Natural killer cell (primary cell): ENCODE measurements at regions not wholly inside any gene's neighbourhood (a gene's known extent, or its start where the extent isn't known, plus 50 kb on each side); places are given as distances from the start of the nearest gene placed in this dataset.
A peak's percentile ranks its signal among the peaks of the same experiment; 100 is the strongest.

Source experiments
- ATAC-seq, 3 donors: fragments of 150-1000 bp in 2 of 3; fragments of 200-7000 bp in 1 of 3; cut with Tn5 transposase; 1 replicate in 1 of 3; 2 replicates in 2 of 3; pipeline ENCODE4 v1.10.0; 2021; ENCODE audit warnings: mild to moderate bottlenecking in 2 of 3, moderate library complexity in 2 of 3
- DNase-seq, 2 donors: peaks; one replicate each; pipeline versions ENCODE4 v3.0.0 to v3.0.0-alpha.2; 2013 to 2021; ENCODE audit warnings: mixed read lengths in 1 of 2
- H3K27ac ChIP-seq: one replicate; pipeline ENCODE4 v1.5.1; 2013; ENCODE audit warnings: mild to moderate bottlenecking, low read length
- H3K27me3 ChIP-seq: one replicate; pipeline ENCODE4 v1.6.1; 2013; ENCODE audit warnings: low read length; ENCODE audit not compliant: control insufficient read depth, insufficient read depth
- H3K36me3 ChIP-seq: one replicate; pipeline ENCODE4 v1.6.1; 2013; ENCODE audit warnings: low read length; ENCODE audit not compliant: control insufficient read depth, insufficient read depth
- H3K4me1 ChIP-seq: one replicate; pipeline ENCODE4 v1.6.1; 2013; ENCODE audit warnings: low read length; ENCODE audit not compliant: control insufficient read depth, insufficient read depth
- H3K4me3 ChIP-seq: one replicate; pipeline ENCODE4 v1.5.1; 2013; ENCODE audit warnings: low read length
- H3K9me3 ChIP-seq: one replicate; pipeline ENCODE4 v1.6.1; 2013; ENCODE audit warnings: low read length; ENCODE audit not compliant: control insufficient read depth, insufficient read depth
- H3K27ac Mint-ChIP-seq, 2 donors: one replicate each; pipeline ENCODE4 v1.8.0; 2022; ENCODE audit warnings: mild to moderate bottlenecking in 2 of 2, mixed read lengths in 2 of 2, moderate library complexity in 1 of 2
- H3K27me3 Mint-ChIP-seq, 2 donors: one replicate each; pipeline ENCODE4 v1.8.0; 2022; ENCODE audit warnings: low read depth in 2 of 2, mixed read lengths in 2 of 2
- H3K36me3 Mint-ChIP-seq: one replicate; pipeline ENCODE4 v1.8.0; 2022; ENCODE audit warnings: mixed read lengths
- H3K4me1 Mint-ChIP-seq, 2 donors: one replicate each; pipeline ENCODE4 v1.8.0; 2022; ENCODE audit warnings: mixed read lengths in 2 of 2
- H3K4me3 Mint-ChIP-seq: one replicate; pipeline ENCODE4 v1.8.0; 2022; ENCODE audit warnings: mild to moderate bottlenecking, moderate library complexity, mixed read lengths
- H3K9me3 Mint-ChIP-seq, 2 donors: one replicate each; pipeline ENCODE4 v1.8.0; 2022; ENCODE audit warnings: mixed read lengths in 2 of 2
- WGBS: methylation state at CpG from one replicate; pipeline ENCODE4 v1.1.7; 2013; ENCODE audit warnings: missing lambda C conversion rate; ENCODE audit not compliant: insufficient coverage; 5-methylcytosine and 5-hydroxymethylcytosine counted together
- intact Hi-C: fragments of 100-400 bp; cut with micrococcal nuclease; formaldehyde crosslinking; loops from one replicate; pipeline ENCODE4 v1.14.2; 2022
- TF ChIP-seq, protein P1 (sequence below): fragments of 200-600 bp; IDR thresholded peaks from one replicate; pipeline ENCODE4 v1.8.0; 2022; ENCODE audit warnings: antibody characterized with exemption

DNA sequence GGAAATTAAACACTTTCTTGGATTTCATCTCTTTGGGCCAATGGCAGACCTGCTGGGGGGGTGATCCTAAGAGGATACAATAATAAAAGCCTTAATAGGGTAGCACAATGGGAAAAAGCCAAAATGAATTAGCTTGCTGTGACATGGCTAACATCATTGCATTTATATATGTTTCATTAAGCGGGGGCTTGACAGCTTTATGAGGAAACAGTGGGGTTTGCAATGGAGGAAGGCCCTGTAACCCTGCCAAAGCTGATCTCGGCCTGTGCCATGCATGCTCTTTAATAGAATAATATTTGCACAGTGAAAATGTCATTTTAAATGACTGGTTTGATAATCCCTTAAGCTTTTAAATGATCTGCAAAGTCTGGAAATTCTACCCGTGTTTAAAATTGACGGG lies 291.5 kb downstream of the SLC4A3 start:
- Histone ChIP-seq H3K36me3 (no peaks in the 10 kb centered on the region), H3K4me3 (no peak overlapping the region), H3K27me3 (no peaks in the 10 kb centered on the region), H3K4me1 (no peaks in the 10 kb centered on the region), H3K27ac (no peak overlapping the region), H3K9me3 (no peaks in the 10 kb centered on the region)
- TF ChIP-seq, protein P1, sequence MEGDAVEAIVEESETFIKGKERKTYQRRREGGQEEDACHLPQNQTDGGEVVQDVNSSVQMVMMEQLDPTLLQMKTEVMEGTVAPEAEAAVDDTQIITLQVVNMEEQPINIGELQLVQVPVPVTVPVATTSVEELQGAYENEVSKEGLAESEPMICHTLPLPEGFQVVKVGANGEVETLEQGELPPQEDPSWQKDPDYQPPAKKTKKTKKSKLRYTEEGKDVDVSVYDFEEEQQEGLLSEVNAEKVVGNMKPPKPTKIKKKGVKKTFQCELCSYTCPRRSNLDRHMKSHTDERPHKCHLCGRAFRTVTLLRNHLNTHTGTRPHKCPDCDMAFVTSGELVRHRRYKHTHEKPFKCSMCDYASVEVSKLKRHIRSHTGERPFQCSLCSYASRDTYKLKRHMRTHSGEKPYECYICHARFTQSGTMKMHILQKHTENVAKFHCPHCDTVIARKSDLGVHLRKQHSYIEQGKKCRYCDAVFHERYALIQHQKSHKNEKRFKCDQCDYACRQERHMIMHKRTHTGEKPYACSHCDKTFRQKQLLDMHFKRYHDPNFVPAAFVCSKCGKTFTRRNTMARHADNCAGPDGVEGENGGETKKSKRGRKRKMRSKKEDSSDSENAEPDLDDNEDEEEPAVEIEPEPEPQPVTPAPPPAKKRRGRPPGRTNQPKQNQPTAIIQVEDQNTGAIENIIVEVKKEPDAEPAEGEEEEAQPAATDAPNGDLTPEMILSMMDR = no peak
- DNase-seq (no peak), ATAC-seq (no peak)
- intact Hi-C loops = no loop called here
- Mint-ChIP-seq H3K9me3 (no peaks in the 10 kb centered on the region), H3K27ac (no peak overlapping the region), H3K27me3 (no peaks in the 10 kb centered on the region), H3K4me3 (no peak overlapping the region), H3K4me1 (no peaks in the 10 kb centered on the region), H3K36me3 (no peaks in the 10 kb centered on the region)
- 96% methylated on average over 4 of the region's 4 CpGs for WGBS

DNA sequence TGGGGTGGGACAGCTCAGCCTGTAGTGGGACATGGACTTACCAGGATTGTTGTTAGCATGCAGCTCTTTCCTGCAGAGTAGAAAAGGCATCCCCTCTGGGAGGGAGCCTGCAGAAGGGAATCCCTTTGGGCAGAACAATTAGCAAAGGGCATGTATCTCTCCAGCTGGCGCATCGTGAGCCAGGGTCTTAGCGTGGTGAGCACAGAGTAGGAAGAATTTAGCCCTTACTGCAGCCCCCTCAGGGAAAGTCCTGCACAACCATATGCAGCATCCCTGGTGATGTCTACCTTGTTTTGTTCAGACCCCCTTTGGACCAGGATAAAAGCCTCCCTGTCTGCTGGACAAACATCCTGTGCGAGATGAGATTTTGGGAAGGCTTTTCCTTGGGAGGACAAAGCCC lies 292.1 kb downstream of the SLC4A3 start:
- TF ChIP-seq, protein P1 = no peak
- Mint-ChIP-seq H3K36me3 (no peaks in the 10 kb centered on the region), H3K27me3 (no peaks in the 10 kb centered on the region), H3K4me3 (no peak overlapping the region), H3K9me3 (no peaks in the 10 kb centered on the region), H3K4me1 (no peaks in the 10 kb centered on the region), H3K27ac (no peak overlapping the region)
- no peak for DNase-seq
- no peaks in the 10 kb centered on the region for H3K36me3 ChIP-seq
- no peaks in the 10 kb centered on the region for H3K9me3 ChIP-seq
- no peaks in the 10 kb centered on the region for H3K4me1 ChIP-seq
- H3K27ac ChIP-seq = no peak overlapping the region
- no peak overlapping the region for H3K4me3 ChIP-seq
- no peaks in the 10 kb centered on the region for H3K27me3 ChIP-seq
- intact Hi-C loops = no loop called here
- no peak for ATAC-seq
- 94% methylated on average over 4 of the region's 4 CpGs for WGBS

DNA sequence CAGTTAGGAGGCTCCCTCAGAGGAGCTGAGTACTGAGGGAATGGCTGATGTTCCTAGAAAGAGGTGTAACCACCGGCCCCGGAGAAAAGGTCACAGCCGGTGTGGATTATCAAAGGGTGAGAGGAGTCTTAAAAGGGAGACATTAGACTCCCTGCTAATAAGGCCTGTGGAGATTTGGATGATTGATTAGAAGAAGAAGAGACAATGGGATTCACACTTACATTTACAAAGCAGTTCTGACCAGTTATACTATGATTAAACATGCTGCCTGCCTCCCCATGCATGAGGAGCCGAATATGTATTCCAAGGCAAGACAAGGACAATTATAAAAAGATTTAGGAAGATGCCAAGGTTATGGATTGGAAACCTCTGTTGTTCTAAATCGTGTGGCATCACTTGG lies 302.4 kb downstream of the SLC4A3 start:
- Histone ChIP-seq H3K27ac (no peak overlapping the region), H3K4me3 (no peak overlapping the region), H3K36me3 (no peaks in the 10 kb centered on the region), H3K27me3 (no peaks in the 10 kb centered on the region), H3K9me3 (no peaks in the 10 kb centered on the region), H3K4me1 (no peaks in the 10 kb centered on the region)
- intact Hi-C loops = no loop called here
- DNase-seq (no peak), ATAC-seq (no peak)
- Mint-ChIP-seq H3K36me3 (no peaks in the 10 kb centered on the region), H3K27me3 (no peaks in the 10 kb centered on the region), H3K27ac (no peak overlapping the region), H3K4me1 (no peaks in the 10 kb centered on the region), H3K9me3 (peaks cover 8 to 10% of the 10 kb centered on the region in 2 donors), H3K4me3 (no peak overlapping the region)
- TF ChIP-seq, protein P1 = no peak
- 89% methylated on average over 5 of the region's 5 CpGs for WGBS

DNA sequence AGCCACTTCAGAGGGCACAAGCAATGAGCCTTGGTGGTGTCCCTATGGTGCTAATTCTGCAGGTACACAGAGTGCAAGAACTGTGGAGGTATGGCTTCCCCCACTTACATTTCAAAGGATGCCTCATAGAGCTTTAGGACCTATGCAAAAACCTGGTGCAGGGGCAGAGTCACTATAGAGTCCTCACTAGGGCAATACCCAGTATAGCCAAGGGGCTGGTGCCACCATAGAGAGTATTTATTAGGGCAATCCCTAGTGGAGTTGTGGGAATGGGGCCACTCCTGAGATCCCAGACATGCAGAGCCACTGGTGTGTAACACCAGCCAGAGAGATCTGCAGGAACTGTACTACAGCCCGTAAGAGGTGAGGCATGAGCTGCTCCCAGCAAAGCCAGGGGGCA lies 312.2 kb downstream of the SLC4A3 start:
- Histone ChIP-seq H3K27me3 (no peaks in the 10 kb centered on the region), H3K9me3 (no peaks in the 10 kb centered on the region), H3K4me3 (no peak overlapping the region), H3K27ac (no peak overlapping the region), H3K4me1 (no peaks in the 10 kb centered on the region), H3K36me3 (no peaks in the 10 kb centered on the region)
- intact Hi-C loops = no loop called here
- Mint-ChIP-seq H3K27ac (no peak overlapping the region), H3K9me3 (no peaks in the 10 kb centered on the region), H3K4me3 (no peak overlapping the region), H3K36me3 (no peaks in the 10 kb centered on the region), H3K27me3 (peaks cover 0 to 2% of the 10 kb centered on the region in 2 donors), H3K4me1 (no peaks in the 10 kb centered on the region)
- 85% methylated on average over 1 of the region's 1 CpG for WGBS
- TF ChIP-seq, protein P1 = no peak
- ATAC-seq (peak in 1 of 3 donors; percentile 27), DNase-seq (no peak)
